ENCODE measurements at regions not wholly inside any gene's neighbourhood (a gene's known extent, or its start where the extent isn't known, plus 50 kb on each side); places are given as distances from the start of the nearest gene placed in this dataset.

- in situ Hi-C loops (cut with HindIII; ENCODE audit: low sequenced_read_pairs), result no loop called here
- no peak for TF ChIP-seq CTCF (IDR thresholded peaks at IDR 0.05; ENCODE audit: low read depth, low read length, missing control alignments)
- peak; percentile 82 for DNase-seq (ENCODE audit: low read depth)
- H3K4me3 ChIP-seq (ENCODE audit: low read depth, low read length), result no peak overlapping the region
Observed at GRCh38 chr10:28217848-28218247, 85.0 kb downstream of the MPP7 start.

- no peak for TF ChIP-seq CTCF (IDR thresholded peaks at IDR 0.05; ENCODE audit: low read depth, low read length, missing control alignments)
- no peak for DNase-seq (ENCODE audit: low read depth)
- no peak overlapping the region for H3K4me3 ChIP-seq (ENCODE audit: low read depth, low read length)
- in situ Hi-C loops (cut with HindIII; ENCODE audit: low sequenced_read_pairs), result no loop called here
Observed at GRCh38 chr10:28215930-28216329, 86.9 kb downstream of the MPP7 start.

- TF ChIP-seq CTCF (IDR thresholded peaks at IDR 0.05; ENCODE audit: low read depth, low read length, missing control alignments), result no peak
- DNase-seq (ENCODE audit: low read depth), result no peak
- in situ Hi-C loops (cut with HindIII; ENCODE audit: low sequenced_read_pairs), result no loop called here
- no peak overlapping the region for H3K4me3 ChIP-seq (ENCODE audit: low read depth, low read length)
Observed at GRCh38 chr10:28214219-28214618, 88.6 kb downstream of the MPP7 start.

GRCh38 chr10:28211759-28212158 lies 91.1 kb downstream of the MPP7 start:
- in situ Hi-C loops (cut with HindIII; ENCODE audit: low sequenced_read_pairs), result no loop called here
- TF ChIP-seq CTCF (IDR thresholded peaks at IDR 0.05; ENCODE audit: low read depth, low read length, missing control alignments), result no peak
- H3K4me3 ChIP-seq (ENCODE audit: low read depth, low read length), result no peak overlapping the region
- DNase-seq (ENCODE audit: low read depth), result no peak

GRCh38 chr10:28207799-28208198 lies 95.1 kb downstream of the MPP7 start:
- DNase-seq (ENCODE audit: low read depth), result no peak
- no peak overlapping the region for H3K4me3 ChIP-seq (ENCODE audit: low read depth, low read length)
- TF ChIP-seq CTCF (IDR thresholded peaks at IDR 0.05; ENCODE audit: low read depth, low read length, missing control alignments), result no peak
- in situ Hi-C loops (cut with HindIII; ENCODE audit: low sequenced_read_pairs), result no loop called here

GRCh38 chr10:28202941-28203352 lies 99.9 kb downstream of the MPP7 start:
- no peak overlapping the region for H3K4me3 ChIP-seq (ENCODE audit: low read depth, low read length)
- no peak for DNase-seq (ENCODE audit: low read depth)
- TF ChIP-seq CTCF (IDR thresholded peaks at IDR 0.05; ENCODE audit: low read depth, low read length, missing control alignments), result no peak
- in situ Hi-C loops (cut with HindIII; ENCODE audit: low sequenced_read_pairs), result loop anchor here (5.0 kb wide), 1 partner anchor 34 kb away; no protein-coding TSS in a partner anchor
